CD14-positive monocyte (primary cell): ENCODE measurements at regions not wholly inside any gene's neighbourhood (a gene's known extent, or its start where the extent isn't known, plus 50 kb on each side); places are given as distances from the start of the nearest gene placed in this dataset.
A peak's percentile ranks its signal among the peaks of the same experiment; 100 is the strongest.

ENCODE experiments used
- DNase-seq, 3 donors: peaks; one replicate each; pipeline ENCODE4 v3.0.0-alpha.2; 2011 to 2022
- H2AFZ ChIP-seq: 2 replicates; pipeline ENCODE4 v1.6.0; 2012; ENCODE audit warnings: mild to moderate bottlenecking, low read depth, low read length, inconsistent platforms; ENCODE audit not compliant: insufficient read depth, poor library complexity, severe bottlenecking
- H3K27ac ChIP-seq, 2 donors: 1 replicate in 1 of 2; 2 replicates in 1 of 2; pipeline ENCODE4 v1.5.1; 2012 to 2013; ENCODE audit warnings: low read length in 2 of 2, control low read depth in 1 of 2, inconsistent platforms in 1 of 2, low read depth in 1 of 2, mild to moderate bottlenecking in 1 of 2
- H3K27me3 ChIP-seq, 2 donors: one replicate each; pipeline versions ENCODE4 v1.6.0 to v1.6.1; 2011 to 2013; ENCODE audit warnings: low read length in 2 of 2; ENCODE audit not compliant: control insufficient read depth in 2 of 2, insufficient read depth in 2 of 2
- H3K36me3 ChIP-seq, 2 donors: replicated peaks in 1 of 2; 1 replicate in 1 of 2; 2 replicates in 1 of 2; pipeline versions ENCODE4 v1.5.1 to v1.6.1; 2012 to 2013; ENCODE audit warnings: low read length in 2 of 2, control low read depth in 1 of 2, inconsistent platforms in 1 of 2, mild to moderate bottlenecking in 1 of 2; ENCODE audit not compliant: insufficient read depth in 2 of 2, control insufficient read depth in 1 of 2
- H3K4me1 ChIP-seq, 2 donors: 1 replicate in 1 of 2; 2 replicates in 1 of 2; pipeline versions ENCODE4 v1.5.1 to v1.6.1; 2012 to 2013; ENCODE audit warnings: low read length in 2 of 2, control low read depth in 1 of 2, inconsistent platforms in 1 of 2, mild to moderate bottlenecking in 1 of 2, moderate library complexity in 1 of 2; ENCODE audit not compliant: insufficient read depth in 2 of 2, control insufficient read depth in 1 of 2
- H3K4me2 ChIP-seq: replicated peaks from 2 replicates; pipeline ENCODE3; 2012; ENCODE audit warnings: low read length, moderate library complexity, mild to moderate bottlenecking; ENCODE audit not compliant: poor library complexity, severe bottlenecking; ENCODE audit errors: extremely low read depth
- H3K4me3 ChIP-seq, 3 experiments: fragments of 200-600 bp in 1 of 3; sonication (generic) in 1 of 3; replicated peaks in 1 of 3; 1 replicate in 2 of 3; 2 replicates in 1 of 3; pipeline ENCODE4 v1.5.1; 2011 to 2013; ENCODE audit warnings: low read length in 3 of 3, mild to moderate bottlenecking in 3 of 3, control low read depth in 2 of 3, low read depth in 2 of 3, inconsistent platforms in 1 of 3, moderate library complexity in 1 of 3
- H3K79me2 ChIP-seq: 2 replicates; pipeline ENCODE4 v1.6.0; 2012; ENCODE audit warnings: mild to moderate bottlenecking, control low read depth, inconsistent platforms, low read length, moderate library complexity; ENCODE audit not compliant: insufficient read depth
- H3K9ac ChIP-seq: 2 replicates; pipeline ENCODE4 v1.6.0; 2017; ENCODE audit warnings: low read length, mild to moderate bottlenecking; ENCODE audit not compliant: insufficient read depth, poor library complexity, severe bottlenecking
- H3K9me3 ChIP-seq, 2 donors: replicated peaks in 1 of 2; 1 replicate in 1 of 2; 2 replicates in 1 of 2; pipeline versions ENCODE4 v1.5.1 to v1.6.1; 2012 to 2013; ENCODE audit warnings: low read length in 2 of 2, control low read depth in 1 of 2; ENCODE audit not compliant: control insufficient read depth in 1 of 2, insufficient read depth in 1 of 2
- H4K20me1 ChIP-seq: 2 replicates; pipeline ENCODE4 v1.6.0; 2012; ENCODE audit warnings: mild to moderate bottlenecking, low read length, control low read depth, moderate library complexity; ENCODE audit not compliant: insufficient read depth
- H3K27ac Mint-ChIP-seq, 7 donors: one replicate each; pipeline ENCODE4 v1.8.0; 2020; ENCODE audit warnings: mild to moderate bottlenecking in 7 of 7, mixed read lengths in 7 of 7, moderate library complexity in 6 of 7, inconsistent platforms in 2 of 7
- H3K27me3 Mint-ChIP-seq, 3 donors: one replicate each; pipeline ENCODE4 v1.8.0; 2021 to 2022; ENCODE audit warnings: low read depth in 3 of 3, mild to moderate bottlenecking in 3 of 3, mixed read lengths in 3 of 3, moderate library complexity in 3 of 3, inconsistent platforms in 1 of 3
- H3K36me3 Mint-ChIP-seq, 2 donors: one replicate each; pipeline ENCODE4 v1.8.0; 2020; ENCODE audit warnings: mixed read lengths in 2 of 2, inconsistent platforms in 1 of 2, mild to moderate bottlenecking in 1 of 2
- H3K4me1 Mint-ChIP-seq: one replicate; pipeline ENCODE4 v1.8.0; 2020; ENCODE audit warnings: mild to moderate bottlenecking, mixed read lengths
- H3K4me3 Mint-ChIP-seq, 2 donors: one replicate each; pipeline ENCODE4 v1.8.0; 2020; ENCODE audit warnings: mild to moderate bottlenecking in 2 of 2, mixed read lengths in 2 of 2, moderate library complexity in 1 of 2
- H3K9me3 Mint-ChIP-seq, 7 donors: one replicate each; pipeline ENCODE4 v1.8.0; 2020 to 2022; ENCODE audit warnings: mixed read lengths in 7 of 7, mild to moderate bottlenecking in 6 of 7, moderate library complexity in 6 of 7, inconsistent platforms in 2 of 7
- WGBS: methylation state at CpG from one replicate; pipeline ENCODE4 v1.1.5; 2013; ENCODE audit warnings: missing lambda C conversion rate; ENCODE audit not compliant: insufficient coverage; 5-methylcytosine and 5-hydroxymethylcytosine counted together
- intact Hi-C, 2 donors: fragments of 100-400 bp; cut with micrococcal nuclease; formaldehyde crosslinking; loops; one replicate each; pipeline versions ENCODE4 v1.15.0 to v1.15.1; 2023
- TF ChIP-seq, protein P1 (sequence below): fragments of 200-600 bp; IDR thresholded peaks from one replicate; pipeline ENCODE4 v1.8.0; 2022; ENCODE audit warnings: antibody characterized with exemption, mild to moderate bottlenecking

DNA sequence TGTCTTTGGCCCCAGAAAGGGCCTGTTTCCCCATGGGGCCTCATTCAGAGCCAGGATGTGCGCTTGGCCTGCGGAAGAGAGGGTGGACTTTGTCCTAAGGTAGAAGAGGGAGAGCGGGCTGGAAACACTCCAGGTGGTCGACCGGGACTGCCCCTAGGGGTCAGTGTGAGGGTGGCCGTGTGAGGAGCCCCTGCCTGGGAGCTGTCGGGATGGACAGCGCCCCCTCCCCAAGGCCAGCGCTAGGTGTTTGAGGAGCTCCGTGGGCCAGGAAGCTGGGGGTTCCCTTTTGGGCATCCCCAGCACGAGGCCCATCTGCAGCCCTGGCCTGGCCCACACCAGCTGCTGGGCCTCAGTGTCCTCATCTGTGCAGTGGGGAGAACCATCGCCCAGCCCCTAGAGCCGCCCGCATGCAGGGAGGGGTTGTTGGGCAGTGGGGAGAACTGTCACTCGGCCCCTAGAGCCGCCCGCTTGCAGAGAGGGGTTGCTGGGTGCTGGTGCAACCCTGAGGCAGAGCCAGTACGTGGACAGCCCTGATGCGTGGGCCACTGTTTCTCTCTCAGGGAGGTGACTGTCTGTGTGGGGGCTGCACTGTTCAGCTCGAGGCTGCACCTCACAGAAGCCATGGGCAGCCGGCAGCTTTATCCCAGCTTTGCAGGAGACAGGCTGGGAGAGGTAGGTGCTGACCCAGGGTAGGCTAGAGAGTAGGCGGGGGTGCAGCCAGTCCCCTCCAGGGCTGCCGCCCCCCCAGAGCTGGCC, 1319.9 kb downstream of the BRD1 start:
- H3K4me1 Mint-ChIP-seq = no peaks in the 10 kb centered on the region
- TF ChIP-seq, protein P1, sequence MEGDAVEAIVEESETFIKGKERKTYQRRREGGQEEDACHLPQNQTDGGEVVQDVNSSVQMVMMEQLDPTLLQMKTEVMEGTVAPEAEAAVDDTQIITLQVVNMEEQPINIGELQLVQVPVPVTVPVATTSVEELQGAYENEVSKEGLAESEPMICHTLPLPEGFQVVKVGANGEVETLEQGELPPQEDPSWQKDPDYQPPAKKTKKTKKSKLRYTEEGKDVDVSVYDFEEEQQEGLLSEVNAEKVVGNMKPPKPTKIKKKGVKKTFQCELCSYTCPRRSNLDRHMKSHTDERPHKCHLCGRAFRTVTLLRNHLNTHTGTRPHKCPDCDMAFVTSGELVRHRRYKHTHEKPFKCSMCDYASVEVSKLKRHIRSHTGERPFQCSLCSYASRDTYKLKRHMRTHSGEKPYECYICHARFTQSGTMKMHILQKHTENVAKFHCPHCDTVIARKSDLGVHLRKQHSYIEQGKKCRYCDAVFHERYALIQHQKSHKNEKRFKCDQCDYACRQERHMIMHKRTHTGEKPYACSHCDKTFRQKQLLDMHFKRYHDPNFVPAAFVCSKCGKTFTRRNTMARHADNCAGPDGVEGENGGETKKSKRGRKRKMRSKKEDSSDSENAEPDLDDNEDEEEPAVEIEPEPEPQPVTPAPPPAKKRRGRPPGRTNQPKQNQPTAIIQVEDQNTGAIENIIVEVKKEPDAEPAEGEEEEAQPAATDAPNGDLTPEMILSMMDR = no peak
- DNase-seq = no peak
- no peaks in the 10 kb centered on the region for H3K27me3 ChIP-seq
- no peak overlapping the region for H3K9ac ChIP-seq
- peaks cover 2 to 6% (median 4%) of the 10 kb centered on the region in 3 donors for H3K27me3 Mint-ChIP-seq
- H4K20me1 ChIP-seq = no peaks in the 10 kb centered on the region
- no peak overlapping the region for H3K4me3 ChIP-seq
- intact Hi-C loops = no loop called here
- peak overlapping the region in 1 of 7 donors; percentile 10 for H3K27ac Mint-ChIP-seq
- H3K9me3 Mint-ChIP-seq = no peaks in the 10 kb centered on the region
- no peak overlapping the region for H3K27ac ChIP-seq
- H3K4me2 ChIP-seq = no peak overlapping the region
- H3K36me3 ChIP-seq = no peaks in the 10 kb centered on the region
- H3K36me3 Mint-ChIP-seq = no peaks in the 10 kb centered on the region
- no peaks in the 10 kb centered on the region for H3K9me3 ChIP-seq
- WGBS = 88% methylated on average over 22 of the region's 23 CpGs
- no peaks in the 10 kb centered on the region for H3K79me2 ChIP-seq
- no peaks in the 10 kb centered on the region for H3K4me1 ChIP-seq
- H3K4me3 Mint-ChIP-seq = no peak overlapping the region
- H2AFZ ChIP-seq = no peak overlapping the region

DNA sequence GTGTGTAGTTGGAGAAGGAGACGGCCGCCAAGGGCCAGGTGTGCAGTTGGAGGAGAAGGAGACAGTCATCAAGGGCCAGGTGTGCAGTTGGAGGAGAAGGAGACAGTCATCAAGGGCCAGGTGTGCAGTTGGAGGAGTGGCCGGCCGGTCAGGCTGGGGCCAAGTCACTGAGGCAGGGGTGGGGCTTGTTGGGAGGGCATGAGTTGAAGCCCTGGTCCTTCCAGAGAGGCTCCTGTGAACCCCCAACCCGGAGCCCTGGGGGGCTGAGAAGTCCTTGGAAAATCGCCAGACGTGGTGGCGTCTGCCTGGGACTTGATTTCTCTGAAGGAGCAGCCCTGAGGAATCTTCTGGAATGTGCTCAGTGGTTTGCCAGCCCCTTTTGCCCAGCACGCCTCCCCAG, 1320.5 kb downstream of the BRD1 start:
- no peak overlapping the region for H2AFZ ChIP-seq
- H3K27me3 ChIP-seq = no peaks in the 10 kb centered on the region
- intact Hi-C loops = no loop called here
- no peak overlapping the region for H3K4me2 ChIP-seq
- Mint-ChIP-seq H3K9me3 (no peaks in the 10 kb centered on the region), H3K36me3 (no peaks in the 10 kb centered on the region), H3K4me3 (no peak overlapping the region), H3K27ac (no peak overlapping the region), H3K4me1 (no peaks in the 10 kb centered on the region), H3K27me3 (peaks cover 4 to 6% (median 4%) of the 10 kb centered on the region in 3 donors)
- TF ChIP-seq, protein P1 = no peak
- H3K36me3 ChIP-seq = no peaks in the 10 kb centered on the region
- no peaks in the 10 kb centered on the region for H3K4me1 ChIP-seq
- DNase-seq = no peak
- H3K27ac ChIP-seq = no peak overlapping the region
- H3K79me2 ChIP-seq = no peaks in the 10 kb centered on the region
- no peak overlapping the region for H3K4me3 ChIP-seq
- 91% methylated on average over 9 of the region's 9 CpGs for WGBS
- no peaks in the 10 kb centered on the region for H3K9me3 ChIP-seq
- no peak overlapping the region for H3K9ac ChIP-seq
- H4K20me1 ChIP-seq = no peaks in the 10 kb centered on the region
